ENCODE measurements at regions not wholly inside any gene's neighbourhood (a gene's known extent, or its start where the extent isn't known, plus 50 kb on each side); places are given as distances from the start of the nearest gene placed in this dataset.

DNA sequence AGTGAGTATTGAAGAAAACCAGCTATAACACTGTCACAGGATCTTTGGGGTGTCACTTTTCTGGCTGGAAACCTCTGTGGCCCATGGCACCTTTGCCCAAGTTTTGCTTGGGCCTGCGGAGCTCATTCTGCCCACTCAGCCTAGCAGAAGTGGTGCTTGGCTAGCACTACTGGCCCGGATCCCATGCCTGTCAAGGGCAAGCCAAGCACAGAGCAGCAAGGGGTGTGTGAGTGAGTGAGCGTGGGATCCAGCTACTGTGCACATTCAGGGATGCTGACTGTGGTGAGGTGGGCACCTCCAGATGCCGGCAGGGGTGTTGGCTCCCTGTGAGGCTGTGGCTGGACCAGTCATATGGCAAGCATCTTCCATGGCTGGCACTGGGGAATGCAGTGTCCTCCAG lies 55.4 kb upstream of the RASGEF1B start:
- H3K4me3 ChIP-seq (ENCODE audit: low read depth in 2 of 2, low read length in 2 of 2): no peak overlapping the region
- no peaks in the 10 kb centered on the region for H3K9me3 ChIP-seq (ENCODE audit: control insufficient read depth, insufficient read depth, low read depth, low read length)
- TF ChIP-seq REST (IDR thresholded peaks at IDR 0.05; ENCODE audit: insufficient read depth in 1 of 2, low read depth in 2 of 2, low read length in 1 of 2) (no peak), SIN3A (IDR thresholded peaks at IDR 0.05; ENCODE audit: borderline replicate concordance, insufficient read depth, low read depth, low read length) (no peak), POLR2AphosphoS5 (IDR thresholded peaks at IDR 0.05; ENCODE audit: low read depth, low read length) (no peak), TCF7L2 (IDR thresholded peaks at IDR 0.05; ENCODE audit: low read depth, low read length) (no peak), CTCF (IDR thresholded peaks at IDR 0.05) (no peak)
- ChIA-PET POLR2A (no interaction called here), CTCF (no interaction called here)
- no peak for ATAC-seq
- no peaks in the 10 kb centered on the region for H3K27me3 ChIP-seq (ENCODE audit: control insufficient read depth, insufficient read depth, low read length)
- intact Hi-C loops (cut with micrococcal nuclease; ENCODE audit: unreplicated experiment): no loop called here
- no peaks in the 10 kb centered on the region for H3K36me3 ChIP-seq (ENCODE audit: control insufficient read depth, insufficient read depth, low read length)
- no peak for DNase-seq (ENCODE audit: low read depth, low spot score)
- H3K4me1 ChIP-seq (ENCODE audit: control insufficient read depth, insufficient read depth, low read length): no peaks in the 10 kb centered on the region
- in situ Hi-C loops (cut with HindIII; ENCODE audit: low pct_unique_long_range_greater_than_20kb, low sequenced_read_pairs): no loop called here
- BruUV-seq (replicated peaks): no TSS peak
- H3K27ac ChIP-seq (ENCODE audit: low read length): no peak overlapping the region

DNA sequence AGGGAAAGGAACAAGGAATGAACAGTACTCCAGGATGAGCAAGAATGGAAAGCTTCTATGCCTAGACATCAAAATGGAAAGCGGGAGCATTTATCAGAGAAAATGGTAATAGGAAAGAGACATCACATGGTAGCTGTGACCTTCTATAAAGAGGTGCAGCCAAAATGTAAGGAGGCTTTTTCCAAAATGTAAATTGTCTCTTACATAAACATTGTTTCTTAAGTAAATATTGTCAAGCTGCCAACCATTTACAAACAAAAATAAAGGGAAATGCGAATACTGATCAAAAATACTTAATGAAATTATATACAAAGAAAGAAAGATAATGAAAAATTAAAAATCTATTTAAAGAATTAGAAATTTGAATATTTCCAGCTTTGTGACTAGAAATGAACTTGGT lies 55.0 kb upstream of the RASGEF1B start:
- POLR2A ChIA-PET: no interaction called here
- in situ Hi-C loops (cut with HindIII; ENCODE audit: low pct_unique_long_range_greater_than_20kb, low sequenced_read_pairs): no loop called here
- CTCF ChIA-PET: no interaction called here

More for the DNA sequence above, 55.0 kb upstream of the RASGEF1B start:
- DNase-seq (ENCODE audit: low read depth, low spot score) (no peak), ATAC-seq (no peak)
- intact Hi-C loops (cut with micrococcal nuclease; ENCODE audit: unreplicated experiment): no loop called here
- Histone ChIP-seq H3K27ac (ENCODE audit: low read length) (no peak overlapping the region), H3K9me3 (ENCODE audit: control insufficient read depth, insufficient read depth, low read depth, low read length) (no peaks in the 10 kb centered on the region), H3K27me3 (ENCODE audit: control insufficient read depth, insufficient read depth, low read length) (no peaks in the 10 kb centered on the region), H3K4me3 (ENCODE audit: low read depth in 2 of 2, low read length in 2 of 2) (no peak overlapping the region), H3K4me1 (ENCODE audit: control insufficient read depth, insufficient read depth, low read length) (no peaks in the 10 kb centered on the region), H3K36me3 (ENCODE audit: control insufficient read depth, insufficient read depth, low read length) (no peaks in the 10 kb centered on the region)
- BruUV-seq (replicated peaks): no TSS peak
- TF ChIP-seq POLR2AphosphoS5 (IDR thresholded peaks at IDR 0.05; ENCODE audit: low read depth, low read length): no peak
- no peak for TF ChIP-seq SIN3A (IDR thresholded peaks at IDR 0.05; ENCODE audit: borderline replicate concordance, insufficient read depth, low read depth, low read length)
- no peak for TF ChIP-seq REST (IDR thresholded peaks at IDR 0.05; ENCODE audit: insufficient read depth in 1 of 2, low read depth in 2 of 2, low read length in 1 of 2)
- TF ChIP-seq TCF7L2 (IDR thresholded peaks at IDR 0.05; ENCODE audit: low read depth, low read length): no peak
- no peak for TF ChIP-seq CTCF (IDR thresholded peaks at IDR 0.05)

All from Panc1 (cell line).